ENCODE measurements at regions not wholly inside any gene's neighbourhood (a gene's known extent, or its start where the extent isn't known, plus 50 kb on each side); places are given as distances from the start of the nearest gene placed in this dataset.
"Not testable (repeated sequence)": the region's sequence is repeated elsewhere in the genome, so short reads cannot be mapped to it uniquely, and the experiment has no call there.

- not testable (repeated sequence) for TF ChIP-seq POLR2A, CTCF (IDR thresholded peaks at IDR 0.05)
Observed at GRCh38 chr15:30493947-30494346, 57.9 kb upstream of the GOLGA8Q start.
